GM21786 (cell line): ENCODE measurements at regions not wholly inside any gene's neighbourhood (a gene's known extent, or its start where the extent isn't known, plus 50 kb on each side); places are given as distances from the start of the nearest gene placed in this dataset.
"Not testable (repeated sequence)": the region's sequence is repeated elsewhere in the genome, so short reads cannot be mapped to it uniquely, and the experiment has no call there.

Source experiments
- ATAC-seq: cut with Tn5 transposase; IDR thresholded peaks from one replicate; pipeline ENCODE4 v1.9.1; 2021; ENCODE audit not compliant: unreplicated experiment

GRCh38 chr21:41612674-41613532, 104.9 kb upstream of the TMPRSS2 start:
- no peak for ATAC-seq

GRCh38 chr21:41611966-41612606, 104.1 kb upstream of the TMPRSS2 start:
- ATAC-seq: no peak

GRCh38 chr21:41611441-41611840, 103.5 kb upstream of the TMPRSS2 start:
- no peak for ATAC-seq

- ATAC-seq: not testable (repeated sequence)
These were observed 102.8 kb upstream of the TMPRSS2 start for GRCh38 chr21:41610840-41611115.

GRCh38 chr21:41610042-41610839, 102.3 kb upstream of the TMPRSS2 start:
- no peak for ATAC-seq

- ATAC-seq: no peak
These were observed 98.7 kb upstream of the TMPRSS2 start for GRCh38 chr21:41606706-41607105.

GRCh38 chr21:41605934-41606285, 98.0 kb upstream of the TMPRSS2 start:
- ATAC-seq: no peak

GRCh38 chr21:41605178-41605933, 97.4 kb upstream of the TMPRSS2 start:
- no peak for ATAC-seq

GRCh38 chr21:41604583-41605041, 96.7 kb upstream of the TMPRSS2 start:
- ATAC-seq: no peak

GRCh38 chr21:41603476-41603875, 95.5 kb upstream of the TMPRSS2 start:
- no peak for ATAC-seq

- no peak for ATAC-seq
These were observed 94.6 kb upstream of the TMPRSS2 start for GRCh38 chr21:41602531-41602930.

GRCh38 chr21:41601573-41602368, 93.8 kb upstream of the TMPRSS2 start:
- no peak for ATAC-seq

- no peak for ATAC-seq
These were observed 93.1 kb upstream of the TMPRSS2 start for GRCh38 chr21:41600961-41601572.

- ATAC-seq: no peak
These were observed 92.6 kb upstream of the TMPRSS2 start for GRCh38 chr21:41600556-41600955.

GRCh38 chr21:41600116-41600515, 92.2 kb upstream of the TMPRSS2 start:
- ATAC-seq: no peak

- ATAC-seq: no peak
These were observed 90.8 kb upstream of the TMPRSS2 start for GRCh38 chr21:41598561-41599431.

GRCh38 chr21:41597811-41598231, 89.9 kb upstream of the TMPRSS2 start:
- no peak for ATAC-seq

GRCh38 chr21:41597227-41597626, 89.3 kb upstream of the TMPRSS2 start:
- no peak for ATAC-seq
